GM23338 (cell line): ENCODE measurements at regions not wholly inside any gene's neighbourhood (a gene's known extent, or its start where the extent isn't known, plus 50 kb on each side); places are given as distances from the start of the nearest gene placed in this dataset.

Experiments used
- ATAC-seq: fragments of 200-7000 bp; cut with Tn5 transposase; 3 replicates; pipeline ENCODE4 v1.9.1; 2020
- DNase-seq: peaks from one replicate; pipeline ENCODE4 v3.0.0-alpha.2; 2015; ENCODE audit warnings: low spot score
- H2AFZ ChIP-seq: fragments of 200-600 bp; sonication (generic); 2 replicates; pipeline ENCODE4 v1.8.0; 2016; ENCODE audit warnings: antibody characterized with exemption, mild to moderate bottlenecking, moderate library complexity
- H3F3A ChIP-seq: fragments of 200-600 bp; sonication (generic); replicated peaks from 2 replicates; pipeline ENCODE4 v1.8.0; 2017; ENCODE audit warnings: antibody characterized with exemption, mixed run types, low read depth
- H3K27ac ChIP-seq: fragments of 200-600 bp; sonication (generic); 2 replicates; pipeline ENCODE4 v1.6.1; 2016; ENCODE audit warnings: low read depth
- H3K27me3 ChIP-seq: fragments of 200-600 bp; sonication (generic); 2 replicates; pipeline ENCODE4 v1.8.0; 2016; ENCODE audit warnings: mild to moderate bottlenecking, mixed run types, moderate library complexity; ENCODE audit not compliant: insufficient read depth
- H3K36me3 ChIP-seq: fragments of 200-600 bp; sonication (generic); 2 replicates; pipeline ENCODE4 v1.8.0; 2016; ENCODE audit warnings: mild to moderate bottlenecking; ENCODE audit not compliant: insufficient read depth
- H3K4me1 ChIP-seq: fragments of 200-600 bp; sonication (generic); 2 replicates; pipeline ENCODE4 v1.8.0; 2016; ENCODE audit warnings: mild to moderate bottlenecking, moderate library complexity; ENCODE audit not compliant: insufficient read depth
- H3K4me2 ChIP-seq: fragments of 200-600 bp; sonication (generic); 2 replicates; pipeline ENCODE4 v1.7.1; 2017; ENCODE audit warnings: mixed run types
- H3K4me3 ChIP-seq: fragments of 200-600 bp; sonication (generic); 2 replicates; pipeline ENCODE4 v1.6.1; 2016; ENCODE audit warnings: mixed run types
- H3K79me2 ChIP-seq: fragments of 200-600 bp; sonication (generic); replicated peaks from 2 replicates; pipeline ENCODE4 v1.8.0; 2017; ENCODE audit warnings: mild to moderate bottlenecking; ENCODE audit not compliant: insufficient read depth
- H3K9me2 ChIP-seq: fragments of 200-600 bp; sonication (generic); 2 replicates; pipeline ENCODE4 v1.8.0; 2017; ENCODE audit not compliant: insufficient read depth
- H4K20me1 ChIP-seq: fragments of 200-600 bp; sonication (generic); replicated peaks from 2 replicates; pipeline ENCODE4 v1.8.0; 2017; ENCODE audit warnings: mild to moderate bottlenecking; ENCODE audit not compliant: insufficient read depth
- H3K27ac Mint-ChIP-seq: 2 replicates; pipeline ENCODE4 v1.8.0; 2020; ENCODE audit warnings: inconsistent platforms, mild to moderate bottlenecking, moderate library complexity, mixed read lengths
- H3K27me3 Mint-ChIP-seq: 3 replicates; pipeline ENCODE4 v1.8.0; 2022; ENCODE audit warnings: low read depth, mild to moderate bottlenecking, moderate library complexity, mixed read lengths, inconsistent platforms; ENCODE audit not compliant: insufficient read depth, poor library complexity
- H3K36me3 Mint-ChIP-seq: 3 replicates; pipeline ENCODE4 v1.8.0; 2021; ENCODE audit warnings: low read depth, mild to moderate bottlenecking, inconsistent platforms, moderate library complexity, mixed read lengths
- H3K4me1 Mint-ChIP-seq: 3 replicates; pipeline ENCODE4 v1.8.0; 2020; ENCODE audit warnings: mild to moderate bottlenecking, inconsistent platforms, mixed read lengths
- H3K4me3 Mint-ChIP-seq: 3 replicates; pipeline ENCODE4 v1.8.0; 2021; ENCODE audit warnings: moderate library complexity, mild to moderate bottlenecking, inconsistent platforms, mixed read lengths
- H3K9me3 Mint-ChIP-seq: 3 replicates; pipeline ENCODE4 v1.8.0; 2020; ENCODE audit warnings: moderate library complexity, mild to moderate bottlenecking, inconsistent platforms, mixed read lengths
- CREB1 ChIP-seq: fragments of 250-450 bp; sonication (Bioruptor Pico); IDR thresholded peaks from 2 replicates; pipeline ENCODE4 v1.5.0; 2020; ENCODE audit warnings: low read depth, mild to moderate bottlenecking, moderate library complexity
- EZH2 ChIP-seq: fragments of 200-600 bp; sonication (generic); IDR thresholded peaks from one replicate; pipeline ENCODE4 v1.8.0; 2017; ENCODE audit warnings: antibody characterized with exemption, mild to moderate bottlenecking, low read depth; ENCODE audit not compliant: unreplicated experiment
- EZH2phosphoT487 ChIP-seq: fragments of 200-600 bp; sonication (generic); IDR thresholded peaks from one replicate; pipeline ENCODE4 v1.8.1; 2018; ENCODE audit warnings: antibody characterized with exemption; ENCODE audit not compliant: unreplicated experiment
- JUNB ChIP-seq: IDR thresholded peaks from one replicate; pipeline ENCODE4 v1.6.1; 2016; ENCODE audit warnings: antibody characterized with exemption; ENCODE audit not compliant: unreplicated experiment
- NANOG ChIP-seq: IDR thresholded peaks from 2 replicates; pipeline ENCODE4 v1.6.1; 2016; ENCODE audit warnings: antibody characterized with exemption, borderline replicate concordance
- POLR2AphosphoS5 ChIP-seq: IDR thresholded peaks from 2 replicates; pipeline ENCODE4 v1.6.1; 2016; ENCODE audit warnings: antibody characterized with exemption, low read depth
- STAT1 ChIP-seq: IDR thresholded peaks from one replicate; pipeline ENCODE4 v1.6.1; 2016; ENCODE audit warnings: antibody characterized with exemption; ENCODE audit not compliant: unreplicated experiment
- ZNF114 ChIP-seq: fragments of 250-450 bp; sonication (Bioruptor Pico); IDR thresholded peaks from 2 replicates; pipeline ENCODE4 v1.5.0; 2020; ENCODE audit warnings: mild to moderate bottlenecking, moderate library complexity
- TF ChIP-seq, protein P1 (sequence below): fragments of 250-450 bp; sonication (Bioruptor Pico); IDR thresholded peaks from 2 replicates; pipeline ENCODE4 v1.5.0; 2020; ENCODE audit warnings: mild to moderate bottlenecking, moderate library complexity
- TF ChIP-seq, protein P2 (sequence below): IDR thresholded peaks from 2 replicates; pipeline ENCODE4 v1.6.1; 2016; ENCODE audit warnings: antibody characterized with exemption
- TF ChIP-seq, protein P3 (sequence below): IDR thresholded peaks from one replicate; pipeline ENCODE4 v1.6.1; 2018; ENCODE audit warnings: antibody characterized with exemption; ENCODE audit not compliant: unreplicated experiment
- TF ChIP-seq, protein P4 (sequence below), 2 experiments: fragments of 200-600 bp in 1 of 2; sonication (generic) in 1 of 2; conservative IDR thresholded peaks; 2 replicates each; pipeline versions ENCODE4 v1.5.1 to v1.6.1; 2016 to 2017; ENCODE audit warnings: antibody characterized with exemption in 2 of 2, low read depth in 2 of 2, mild to moderate bottlenecking in 2 of 2, moderate library complexity in 1 of 2

DNA sequence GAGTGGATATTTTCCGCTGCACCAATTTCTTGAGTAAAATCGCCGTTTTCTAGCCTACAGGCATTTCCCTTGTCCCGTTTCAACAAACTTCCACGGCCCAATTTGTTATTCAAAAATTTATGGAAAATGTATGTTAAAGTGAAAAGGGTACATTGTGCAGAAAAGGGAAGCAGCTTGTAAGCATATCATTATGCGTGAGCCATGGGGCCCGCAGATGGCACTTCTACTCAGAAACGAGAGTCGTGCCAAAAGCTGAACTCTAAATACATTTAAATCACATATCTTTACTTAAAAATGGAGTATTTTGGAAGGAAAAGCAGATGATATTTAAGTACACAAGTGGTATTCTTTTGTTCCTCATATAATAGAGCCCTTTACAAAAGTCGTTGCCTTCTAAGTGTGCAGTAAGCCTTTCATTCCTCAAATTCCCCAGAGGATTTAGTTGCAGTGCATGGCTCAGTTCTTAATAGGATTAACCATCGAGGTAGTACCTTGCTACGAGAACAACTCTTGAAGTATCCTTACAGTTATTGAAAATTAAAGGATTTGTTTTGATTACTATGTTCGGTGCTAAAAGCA is 1227.2 kb upstream of the WWC1 start:
- H3K4me2 ChIP-seq: no peak overlapping the region
- TF ChIP-seq JUNB (no peak), STAT1 (no peak), EZH2 (no peak), POLR2AphosphoS5 (no peak), ZNF114 (CRISPR knock-in tag) (no peak), NANOG (no peak), EZH2phosphoT487 (no peak), CREB1 (CRISPR knock-in tag) (no peak)
- TF ChIP-seq, protein P1, sequence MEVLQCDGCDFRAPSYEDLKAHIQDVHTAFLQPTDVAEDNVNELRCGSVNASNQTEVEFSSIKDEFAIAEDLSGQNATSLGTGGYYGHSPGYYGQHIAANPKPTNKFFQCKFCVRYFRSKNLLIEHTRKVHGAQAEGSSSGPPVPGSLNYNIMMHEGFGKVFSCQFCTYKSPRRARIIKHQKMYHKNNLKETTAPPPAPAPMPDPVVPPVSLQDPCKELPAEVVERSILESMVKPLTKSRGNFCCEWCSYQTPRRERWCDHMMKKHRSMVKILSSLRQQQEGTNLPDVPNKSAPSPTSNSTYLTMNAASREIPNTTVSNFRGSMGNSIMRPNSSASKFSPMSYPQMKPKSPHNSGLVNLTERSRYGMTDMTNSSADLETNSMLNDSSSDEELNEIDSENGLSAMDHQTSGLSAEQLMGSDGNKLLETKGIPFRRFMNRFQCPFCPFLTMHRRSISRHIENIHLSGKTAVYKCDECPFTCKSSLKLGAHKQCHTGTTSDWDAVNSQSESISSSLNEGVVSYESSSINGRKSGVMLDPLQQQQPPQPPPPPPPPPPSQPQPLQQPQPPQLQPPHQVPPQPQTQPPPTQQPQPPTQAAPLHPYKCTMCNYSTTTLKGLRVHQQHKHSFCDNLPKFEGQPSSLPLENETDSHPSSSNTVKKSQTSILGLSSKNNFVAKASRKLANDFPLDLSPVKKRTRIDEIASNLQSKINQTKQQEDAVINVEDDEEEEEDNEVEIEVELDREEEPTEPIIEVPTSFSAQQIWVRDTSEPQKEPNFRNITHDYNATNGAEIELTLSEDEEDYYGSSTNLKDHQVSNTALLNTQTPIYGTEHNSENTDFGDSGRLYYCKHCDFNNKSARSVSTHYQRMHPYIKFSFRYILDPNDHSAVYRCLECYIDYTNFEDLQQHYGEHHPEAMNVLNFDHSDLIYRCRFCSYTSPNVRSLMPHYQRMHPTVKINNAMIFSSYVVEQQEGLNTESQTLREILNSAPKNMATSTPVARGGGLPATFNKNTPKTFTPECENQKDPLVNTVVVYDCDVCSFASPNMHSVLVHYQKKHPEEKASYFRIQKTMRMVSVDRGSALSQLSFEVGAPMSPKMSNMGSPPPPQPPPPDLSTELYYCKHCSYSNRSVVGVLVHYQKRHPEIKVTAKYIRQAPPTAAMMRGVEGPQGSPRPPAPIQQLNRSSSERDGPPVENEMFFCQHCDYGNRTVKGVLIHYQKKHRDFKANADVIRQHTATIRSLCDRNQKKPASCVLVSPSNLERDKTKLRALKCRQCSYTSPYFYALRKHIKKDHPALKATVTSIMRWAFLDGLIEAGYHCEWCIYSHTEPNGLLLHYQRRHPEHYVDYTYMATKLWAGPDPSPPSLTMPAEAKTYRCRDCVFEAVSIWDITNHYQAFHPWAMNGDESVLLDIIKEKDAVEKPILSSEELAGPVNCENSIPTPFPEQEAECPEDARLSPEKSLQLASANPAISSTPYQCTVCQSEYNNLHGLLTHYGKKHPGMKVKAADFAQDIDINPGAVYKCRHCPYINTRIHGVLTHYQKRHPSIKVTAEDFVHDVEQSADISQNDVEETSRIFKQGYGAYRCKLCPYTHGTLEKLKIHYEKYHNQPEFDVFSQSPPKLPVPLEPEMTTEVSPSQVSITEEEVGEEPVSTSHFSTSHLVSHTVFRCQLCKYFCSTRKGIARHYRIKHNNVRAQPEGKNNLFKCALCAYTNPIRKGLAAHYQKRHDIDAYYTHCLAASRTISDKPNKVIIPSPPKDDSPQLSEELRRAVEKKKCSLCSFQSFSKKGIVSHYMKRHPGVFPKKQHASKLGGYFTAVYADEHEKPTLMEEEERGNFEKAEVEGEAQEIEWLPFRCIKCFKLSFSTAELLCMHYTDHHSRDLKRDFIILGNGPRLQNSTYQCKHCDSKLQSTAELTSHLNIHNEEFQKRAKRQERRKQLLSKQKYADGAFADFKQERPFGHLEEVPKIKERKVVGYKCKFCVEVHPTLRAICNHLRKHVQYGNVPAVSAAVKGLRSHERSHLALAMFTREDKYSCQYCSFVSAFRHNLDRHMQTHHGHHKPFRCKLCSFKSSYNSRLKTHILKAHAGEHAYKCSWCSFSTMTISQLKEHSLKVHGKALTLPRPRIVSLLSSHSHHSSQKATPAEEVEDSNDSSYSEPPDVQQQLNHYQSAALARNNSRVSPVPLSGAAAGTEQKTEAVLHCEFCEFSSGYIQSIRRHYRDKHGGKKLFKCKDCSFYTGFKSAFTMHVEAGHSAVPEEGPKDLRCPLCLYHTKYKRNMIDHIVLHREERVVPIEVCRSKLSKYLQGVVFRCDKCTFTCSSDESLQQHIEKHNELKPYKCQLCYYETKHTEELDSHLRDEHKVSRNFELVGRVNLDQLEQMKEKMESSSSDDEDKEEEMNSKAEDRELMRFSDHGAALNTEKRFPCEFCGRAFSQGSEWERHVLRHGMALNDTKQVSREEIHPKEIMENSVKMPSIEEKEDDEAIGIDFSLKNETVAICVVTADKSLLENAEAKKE: no peak
- TF ChIP-seq, protein P2, sequence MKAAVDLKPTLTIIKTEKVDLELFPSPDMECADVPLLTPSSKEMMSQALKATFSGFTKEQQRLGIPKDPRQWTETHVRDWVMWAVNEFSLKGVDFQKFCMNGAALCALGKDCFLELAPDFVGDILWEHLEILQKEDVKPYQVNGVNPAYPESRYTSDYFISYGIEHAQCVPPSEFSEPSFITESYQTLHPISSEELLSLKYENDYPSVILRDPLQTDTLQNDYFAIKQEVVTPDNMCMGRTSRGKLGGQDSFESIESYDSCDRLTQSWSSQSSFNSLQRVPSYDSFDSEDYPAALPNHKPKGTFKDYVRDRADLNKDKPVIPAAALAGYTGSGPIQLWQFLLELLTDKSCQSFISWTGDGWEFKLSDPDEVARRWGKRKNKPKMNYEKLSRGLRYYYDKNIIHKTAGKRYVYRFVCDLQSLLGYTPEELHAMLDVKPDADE: no peak
- TF ChIP-seq, protein P3, sequence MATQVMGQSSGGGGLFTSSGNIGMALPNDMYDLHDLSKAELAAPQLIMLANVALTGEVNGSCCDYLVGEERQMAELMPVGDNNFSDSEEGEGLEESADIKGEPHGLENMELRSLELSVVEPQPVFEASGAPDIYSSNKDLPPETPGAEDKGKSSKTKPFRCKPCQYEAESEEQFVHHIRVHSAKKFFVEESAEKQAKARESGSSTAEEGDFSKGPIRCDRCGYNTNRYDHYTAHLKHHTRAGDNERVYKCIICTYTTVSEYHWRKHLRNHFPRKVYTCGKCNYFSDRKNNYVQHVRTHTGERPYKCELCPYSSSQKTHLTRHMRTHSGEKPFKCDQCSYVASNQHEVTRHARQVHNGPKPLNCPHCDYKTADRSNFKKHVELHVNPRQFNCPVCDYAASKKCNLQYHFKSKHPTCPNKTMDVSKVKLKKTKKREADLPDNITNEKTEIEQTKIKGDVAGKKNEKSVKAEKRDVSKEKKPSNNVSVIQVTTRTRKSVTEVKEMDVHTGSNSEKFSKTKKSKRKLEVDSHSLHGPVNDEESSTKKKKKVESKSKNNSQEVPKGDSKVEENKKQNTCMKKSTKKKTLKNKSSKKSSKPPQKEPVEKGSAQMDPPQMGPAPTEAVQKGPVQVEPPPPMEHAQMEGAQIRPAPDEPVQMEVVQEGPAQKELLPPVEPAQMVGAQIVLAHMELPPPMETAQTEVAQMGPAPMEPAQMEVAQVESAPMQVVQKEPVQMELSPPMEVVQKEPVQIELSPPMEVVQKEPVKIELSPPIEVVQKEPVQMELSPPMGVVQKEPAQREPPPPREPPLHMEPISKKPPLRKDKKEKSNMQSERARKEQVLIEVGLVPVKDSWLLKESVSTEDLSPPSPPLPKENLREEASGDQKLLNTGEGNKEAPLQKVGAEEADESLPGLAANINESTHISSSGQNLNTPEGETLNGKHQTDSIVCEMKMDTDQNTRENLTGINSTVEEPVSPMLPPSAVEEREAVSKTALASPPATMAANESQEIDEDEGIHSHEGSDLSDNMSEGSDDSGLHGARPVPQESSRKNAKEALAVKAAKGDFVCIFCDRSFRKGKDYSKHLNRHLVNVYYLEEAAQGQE: no peak
- TF ChIP-seq, protein P4, sequence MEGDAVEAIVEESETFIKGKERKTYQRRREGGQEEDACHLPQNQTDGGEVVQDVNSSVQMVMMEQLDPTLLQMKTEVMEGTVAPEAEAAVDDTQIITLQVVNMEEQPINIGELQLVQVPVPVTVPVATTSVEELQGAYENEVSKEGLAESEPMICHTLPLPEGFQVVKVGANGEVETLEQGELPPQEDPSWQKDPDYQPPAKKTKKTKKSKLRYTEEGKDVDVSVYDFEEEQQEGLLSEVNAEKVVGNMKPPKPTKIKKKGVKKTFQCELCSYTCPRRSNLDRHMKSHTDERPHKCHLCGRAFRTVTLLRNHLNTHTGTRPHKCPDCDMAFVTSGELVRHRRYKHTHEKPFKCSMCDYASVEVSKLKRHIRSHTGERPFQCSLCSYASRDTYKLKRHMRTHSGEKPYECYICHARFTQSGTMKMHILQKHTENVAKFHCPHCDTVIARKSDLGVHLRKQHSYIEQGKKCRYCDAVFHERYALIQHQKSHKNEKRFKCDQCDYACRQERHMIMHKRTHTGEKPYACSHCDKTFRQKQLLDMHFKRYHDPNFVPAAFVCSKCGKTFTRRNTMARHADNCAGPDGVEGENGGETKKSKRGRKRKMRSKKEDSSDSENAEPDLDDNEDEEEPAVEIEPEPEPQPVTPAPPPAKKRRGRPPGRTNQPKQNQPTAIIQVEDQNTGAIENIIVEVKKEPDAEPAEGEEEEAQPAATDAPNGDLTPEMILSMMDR (conservative IDR thresholded peaks at IDR 0.05; ENCODE audit: low read depth in 2 of 2): no peak
- H2AFZ ChIP-seq: no peak overlapping the region
- peaks cover 14% of the 10 kb centered on the region for H3K4me1 Mint-ChIP-seq
- ATAC-seq (peak; percentile 70), DNase-seq (peak; percentile 35)
- H3K4me1 ChIP-seq: peaks cover 13% of the 10 kb centered on the region; the same call in 1 of the 2 replicates
- H3K79me2 ChIP-seq: no peaks in the 10 kb centered on the region
- H3K4me3 Mint-ChIP-seq: no peak overlapping the region
- no peak overlapping the region for H3K4me3 ChIP-seq
- H3K27me3 ChIP-seq: no peaks in the 10 kb centered on the region
- no peaks in the 10 kb centered on the region for H3K36me3 Mint-ChIP-seq
- H3K27ac ChIP-seq: no peak overlapping the region
- H3K27me3 Mint-ChIP-seq: no peaks in the 10 kb centered on the region
- no peak overlapping the region for H3K27ac Mint-ChIP-seq
- no peaks in the 10 kb centered on the region for H3K36me3 ChIP-seq
- H3K9me2 ChIP-seq: no peaks in the 10 kb centered on the region
- H4K20me1 ChIP-seq: no peaks in the 10 kb centered on the region
- no peaks in the 10 kb centered on the region for H3F3A ChIP-seq
- H3K9me3 Mint-ChIP-seq: no peaks in the 10 kb centered on the region
